ENCODE measurements at regions not wholly inside any gene's neighbourhood (a gene's known extent, or its start where the extent isn't known, plus 50 kb on each side); places are given as distances from the start of the nearest gene placed in this dataset.

DNA sequence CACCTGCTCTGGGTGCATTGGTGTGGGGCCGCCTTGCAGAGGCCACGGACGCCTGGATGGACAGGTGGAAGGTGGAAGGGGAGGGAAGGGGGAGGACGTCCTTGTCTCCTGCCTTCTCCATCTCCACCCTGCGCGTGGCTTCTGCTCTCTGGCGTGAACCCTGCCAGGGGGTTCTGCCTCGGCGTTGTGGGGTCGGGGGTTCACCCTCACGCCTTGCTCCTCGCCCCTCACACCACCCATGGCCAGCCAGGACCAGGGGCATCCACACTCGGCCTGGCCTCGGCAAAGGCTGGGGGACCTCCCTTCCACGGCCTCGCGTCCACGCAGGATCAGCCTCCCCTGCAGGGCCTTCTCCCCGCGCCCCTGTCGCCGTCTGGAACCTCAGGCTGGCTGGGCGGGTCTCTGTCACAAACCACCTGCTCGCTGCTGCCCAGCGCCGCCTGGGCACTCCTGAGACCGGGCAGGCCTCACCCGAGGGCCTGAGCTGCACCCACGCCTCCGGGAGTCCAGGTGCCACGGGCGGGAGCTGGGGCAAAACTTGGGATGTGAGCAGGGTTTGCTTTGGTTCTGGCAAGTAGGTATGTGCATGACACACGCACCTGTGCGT is 655.9 kb downstream of the GALR1 start:
- intact Hi-C loops (cut with micrococcal nuclease) = no loop called here

GRCh38 chr18:77906103-77906892 is 656.6 kb downstream of the GALR1 start:
- intact Hi-C loops (cut with micrococcal nuclease) = no loop called here

DNA sequence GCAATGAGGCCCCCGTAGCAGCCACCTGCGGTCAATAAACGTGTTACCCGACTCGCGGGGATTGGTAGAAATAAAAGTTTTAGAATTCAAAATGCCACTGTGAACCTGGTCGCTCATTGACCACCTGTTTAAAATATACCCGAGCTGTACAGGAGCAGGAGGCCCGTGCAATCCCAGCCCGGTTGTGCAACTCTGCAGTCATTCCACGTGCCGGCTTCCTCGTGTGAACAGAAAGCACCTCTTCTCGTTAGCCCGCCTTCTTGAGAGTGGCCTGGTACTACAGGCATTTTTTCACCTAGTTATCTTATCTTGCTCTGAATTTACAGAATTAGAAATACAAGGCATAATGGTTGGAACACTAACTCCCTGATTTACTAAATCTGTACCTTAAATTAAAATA is 660.7 kb downstream of the GALR1 start:
- intact Hi-C loops (cut with micrococcal nuclease) = no loop called here

GRCh38 chr18:77911971-77912605 is 662.4 kb downstream of the GALR1 start:
- intact Hi-C loops (cut with micrococcal nuclease) = no loop called here

- intact Hi-C loops (cut with micrococcal nuclease) = no loop called here
These were observed 669.1 kb downstream of the GALR1 start for GRCh38 chr18:77918730-77919129.

DNA sequence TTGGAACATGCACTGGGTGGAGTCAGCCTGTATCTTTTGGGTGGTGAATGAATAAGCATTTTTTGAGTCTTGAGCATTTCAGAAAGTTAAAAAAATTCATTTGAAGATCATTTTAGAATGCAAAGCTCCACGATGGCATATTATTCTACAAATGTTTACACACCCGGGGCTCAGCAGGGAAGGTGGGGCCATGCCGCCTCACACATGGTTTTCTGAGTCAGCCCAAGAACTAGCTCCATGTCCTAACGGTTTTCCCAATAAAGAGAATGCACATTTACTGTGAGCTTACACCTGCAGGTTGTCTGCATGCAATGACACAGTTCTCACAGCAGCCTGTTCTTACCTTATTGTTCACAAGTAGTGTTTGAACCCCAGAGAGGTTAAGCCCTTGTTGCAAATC is 670.3 kb downstream of the GALR1 start:
- intact Hi-C loops (cut with micrococcal nuclease) = no loop called here

DNA sequence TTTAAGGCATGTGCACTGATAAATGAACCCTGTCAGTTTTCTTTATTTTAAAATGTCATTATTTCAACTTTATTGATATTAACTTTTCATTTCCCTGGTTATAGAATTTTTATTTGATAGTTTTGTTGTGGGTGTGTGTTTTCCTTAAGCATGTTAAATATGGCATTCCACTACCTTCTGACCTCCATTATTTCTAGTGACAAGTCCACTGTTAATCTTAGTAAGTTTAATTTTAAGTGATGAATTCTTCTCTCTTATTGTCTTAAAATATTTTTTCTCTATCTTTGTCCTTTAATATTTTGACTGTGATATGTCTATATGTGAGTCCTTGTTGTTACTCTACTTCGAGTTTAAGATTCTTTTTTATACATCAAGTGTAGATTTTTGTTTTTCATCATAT is 685.7 kb downstream of the GALR1 start:
- intact Hi-C loops (cut with micrococcal nuclease) = no loop called here

DNA sequence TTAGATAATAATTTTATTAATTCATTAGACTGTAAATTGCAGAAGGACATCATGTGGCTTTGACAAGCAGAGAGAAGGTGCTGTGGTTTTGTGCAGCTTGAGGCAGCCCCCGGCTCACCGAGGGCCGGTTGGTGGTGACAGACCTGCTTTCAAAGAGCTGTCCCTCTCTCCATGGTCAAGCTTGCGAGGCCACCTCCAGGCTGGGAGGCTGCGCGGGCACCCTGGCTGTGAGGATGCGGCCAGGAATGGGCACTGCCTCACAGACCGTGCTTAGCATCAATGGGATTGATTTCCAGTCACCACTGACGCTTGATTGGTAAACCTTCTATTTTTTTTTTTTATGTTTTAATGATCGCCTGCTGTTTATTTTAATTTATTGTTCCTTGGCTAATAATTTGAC is 690.9 kb downstream of the GALR1 start:
- intact Hi-C loops (cut with micrococcal nuclease) = no loop called here

- intact Hi-C loops (cut with micrococcal nuclease) = no loop called here
These were observed 694.9 kb downstream of the GALR1 start for GRCh38 chr18:77944533-77944932.

DNA sequence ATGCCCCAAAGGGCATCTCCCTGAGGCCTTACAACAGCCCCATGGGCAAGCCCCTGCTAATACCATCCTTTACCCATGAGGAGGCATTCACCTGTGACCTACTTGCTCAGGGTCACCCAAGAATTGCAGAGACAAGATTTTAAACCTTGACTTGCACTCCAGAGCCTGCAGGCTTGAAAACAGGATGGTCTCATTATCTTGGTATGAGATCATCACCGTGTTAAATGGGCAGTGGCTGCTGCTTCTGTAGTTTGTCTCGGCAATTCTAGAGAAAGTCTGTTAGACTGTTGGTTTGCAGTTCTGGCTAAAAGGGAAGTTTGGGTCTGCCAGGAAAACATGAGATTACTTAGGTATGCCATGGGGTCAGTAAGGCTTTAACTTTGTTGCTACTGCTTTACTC is 698.9 kb downstream of the GALR1 start:
- intact Hi-C loops (cut with micrococcal nuclease) = no loop called here

- intact Hi-C loops (cut with micrococcal nuclease) = no loop called here
These were observed 699.8 kb downstream of the GALR1 start for GRCh38 chr18:77949355-77949973.

DNA sequence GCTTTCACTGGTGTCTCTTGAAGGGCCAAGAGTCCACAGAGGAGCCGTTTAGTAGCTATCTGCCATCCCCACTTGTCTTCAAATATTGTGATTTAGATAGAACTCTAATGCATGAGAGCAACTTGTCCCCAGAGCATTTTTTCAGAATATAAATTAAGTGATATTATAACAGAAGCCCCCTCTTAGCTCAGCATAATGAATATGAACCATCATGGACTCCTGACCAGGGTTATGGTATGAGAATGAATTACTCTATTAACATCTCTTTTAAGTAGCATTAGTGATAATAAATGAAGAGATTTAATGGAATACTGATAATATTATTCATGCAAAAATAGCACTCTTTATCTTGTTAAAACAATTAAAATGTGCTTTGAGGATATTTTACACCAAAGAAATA is 709.6 kb downstream of the GALR1 start:
- intact Hi-C loops (cut with micrococcal nuclease) = no loop called here

- intact Hi-C loops (cut with micrococcal nuclease) = no loop called here
These were observed 711.3 kb downstream of the GALR1 start for GRCh38 chr18:77960791-77961410.

- intact Hi-C loops (cut with micrococcal nuclease) = no loop called here
These were observed 717.4 kb downstream of the GALR1 start for GRCh38 chr18:77967071-77967470.

DNA sequence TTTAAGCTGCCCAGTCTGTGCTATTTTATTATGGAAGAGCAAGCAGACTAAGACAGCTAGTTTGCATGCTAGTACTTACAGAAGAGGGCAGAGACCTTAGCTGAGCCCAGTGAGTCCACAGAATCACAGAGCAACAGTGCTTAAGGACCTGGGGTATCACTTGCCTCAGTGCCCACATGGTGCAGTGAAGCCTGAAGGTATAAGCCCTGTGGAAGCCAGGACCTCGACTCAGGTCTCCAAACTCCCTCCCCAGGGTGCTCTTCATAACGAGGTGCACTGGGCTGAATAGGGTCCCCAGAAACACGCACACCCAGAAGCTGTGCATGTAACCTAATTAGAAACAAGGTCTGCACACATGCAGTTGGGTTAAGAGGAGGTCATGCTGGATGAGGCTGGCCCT is 718.1 kb downstream of the GALR1 start:
- intact Hi-C loops (cut with micrococcal nuclease) = no loop called here

DNA sequence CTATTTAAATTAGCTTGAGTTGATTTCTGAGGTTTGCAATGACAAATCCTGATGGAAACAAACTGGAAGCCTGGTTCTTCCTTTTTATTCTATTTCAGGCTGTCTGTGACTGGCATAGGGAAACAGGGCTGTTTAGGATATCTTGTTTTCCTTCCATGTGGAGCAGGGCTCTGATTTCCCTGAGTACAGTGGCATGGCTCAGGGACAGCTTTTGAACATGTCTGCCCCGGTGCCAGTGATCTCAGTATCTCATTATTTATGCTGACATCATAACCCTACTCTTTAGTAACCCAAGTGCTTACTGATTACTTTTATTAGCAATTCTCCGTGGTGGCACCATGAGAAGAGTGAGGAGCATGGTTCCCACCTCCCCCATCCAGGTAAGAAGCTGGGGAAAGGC is 720.3 kb downstream of the GALR1 start:
- intact Hi-C loops (cut with micrococcal nuclease) = no loop called here

DNA sequence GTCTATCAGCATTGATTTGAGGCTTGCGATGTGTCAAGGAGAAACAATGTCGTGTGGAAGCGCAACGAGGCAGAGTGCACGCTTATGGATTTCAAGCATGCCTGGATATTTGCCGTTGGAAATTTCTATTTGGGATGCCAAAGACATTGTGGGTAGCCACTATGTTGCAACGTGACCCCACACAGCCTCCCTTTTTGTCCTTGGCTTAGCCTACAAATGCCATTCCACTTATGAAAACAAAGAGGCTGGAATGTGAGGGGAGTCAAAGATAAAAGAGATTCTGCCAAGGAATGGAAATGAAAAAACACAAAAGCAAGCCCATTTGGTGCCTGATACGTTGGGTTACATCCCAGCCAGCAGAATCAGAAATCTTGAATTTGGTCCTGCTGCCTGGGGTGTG is 721.2 kb downstream of the GALR1 start:
- intact Hi-C loops (cut with micrococcal nuclease) = no loop called here

GRCh38 chr18:77973745-77974144 is 724.1 kb downstream of the GALR1 start:
- intact Hi-C loops (cut with micrococcal nuclease) = no loop called here

DNA sequence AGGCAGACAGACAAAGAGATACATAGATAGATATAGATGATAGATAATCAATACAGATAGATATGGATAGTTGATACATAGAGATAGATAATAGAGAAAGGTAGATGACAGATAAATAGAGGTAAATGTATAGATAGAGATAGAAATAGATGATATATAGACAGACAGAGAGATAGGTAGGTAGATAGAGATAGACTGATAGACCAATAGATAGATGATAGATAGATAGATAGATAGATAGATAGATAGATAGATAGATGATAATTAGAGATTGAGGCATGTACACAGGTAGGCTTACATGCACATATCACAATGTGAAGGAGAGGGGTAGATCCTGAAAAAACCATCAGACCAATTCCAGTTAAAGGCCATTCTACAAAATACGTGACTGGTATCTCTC is 724.7 kb downstream of the GALR1 start:
- intact Hi-C loops (cut with micrococcal nuclease) = no loop called here

DNA sequence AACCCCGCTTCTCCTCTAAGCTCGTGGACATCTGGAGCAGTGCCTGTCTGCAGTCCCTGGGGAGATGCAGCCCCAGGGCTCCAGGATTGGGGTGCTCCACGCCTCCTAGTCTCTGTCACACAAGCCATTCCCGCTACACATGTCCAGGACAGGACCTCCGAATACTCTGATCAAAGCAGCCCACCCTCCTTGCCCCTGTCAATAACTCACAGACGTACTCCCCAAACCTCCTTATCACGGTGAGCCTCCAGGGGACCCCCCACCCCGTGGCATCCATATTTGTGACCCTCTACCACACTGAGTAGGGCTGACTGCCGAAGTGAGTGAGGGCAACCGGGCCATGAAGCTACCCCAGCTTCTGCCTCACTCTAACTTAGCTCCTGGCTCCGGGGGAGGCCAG is 727.7 kb downstream of the GALR1 start:
- intact Hi-C loops (cut with micrococcal nuclease) = no loop called here

GRCh38 chr18:77980275-77980674 is 730.6 kb downstream of the GALR1 start:
- intact Hi-C loops (cut with micrococcal nuclease) = no loop called here

DNA sequence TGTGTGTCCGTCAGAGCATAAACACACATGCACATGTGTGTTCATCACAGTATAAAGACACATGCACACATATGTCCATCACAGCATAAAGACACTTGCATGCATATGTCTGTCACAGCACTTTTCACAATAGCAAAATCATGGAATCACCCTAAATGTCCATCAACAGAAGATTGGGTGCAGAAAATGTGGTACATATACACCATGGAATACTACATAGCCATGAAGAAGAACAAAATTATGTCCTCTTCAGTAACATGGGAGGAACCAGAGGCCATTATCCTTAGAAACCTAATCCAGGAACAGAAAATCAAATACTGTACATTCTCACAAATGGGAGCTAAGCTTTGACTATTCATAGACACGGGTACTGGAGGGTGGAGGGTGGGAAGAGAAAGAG is 732.2 kb downstream of the GALR1 start:
- intact Hi-C loops (cut with micrococcal nuclease) = no loop called here

Measured in T-helper 2 cell treated with Interferon-gamma antibody and Interleukin-4, amounts not matched to agents 100 ng/mL and 5 ng/mL, for 36 hours (primary cell).